Stimulated activated CD8-positive, alpha-beta memory T cell treated with anti-CD3 and anti-CD28 coated beads, Interleukin-7, amount 100 ng/mL, for 24 hours (primary cell): ENCODE measurements at regions not wholly inside any gene's neighbourhood (a gene's known extent, or its start where the extent isn't known, plus 50 kb on each side); places are given as distances from the start of the nearest gene placed in this dataset.
"Not testable (repeated sequence)": the region's sequence is repeated elsewhere in the genome, so short reads cannot be mapped to it uniquely, and the experiment has no call there.

Experiments
- DNase-seq: peaks from one replicate; pipeline ENCODE4 v3.0.0-alpha.2; 2020; ENCODE audit warnings: low read depth

- no peak for DNase-seq
These were observed 1284.3 kb upstream of the TMEM132C start for GRCh38 chr12:126982707-126983106.

DNA sequence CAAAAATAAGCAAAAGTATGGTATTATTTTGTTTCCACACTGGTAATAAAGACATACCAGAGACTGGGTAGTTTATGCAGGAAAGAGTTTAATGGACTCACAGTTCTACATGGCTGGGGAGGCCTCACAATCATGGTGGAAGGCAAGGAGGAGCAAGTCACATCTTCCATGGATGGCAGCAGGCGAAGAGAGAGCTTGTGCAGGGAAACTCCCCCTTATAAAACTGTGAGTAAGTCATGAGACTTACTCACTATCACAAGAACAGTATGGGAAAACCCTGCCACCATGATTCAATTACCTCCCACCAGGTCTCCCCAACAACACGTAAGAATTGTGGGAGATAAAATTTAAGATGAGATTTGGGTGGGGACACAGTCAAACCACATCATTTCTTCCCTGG lies 1283.2 kb upstream of the TMEM132C start:
- DNase-seq, result not testable (repeated sequence)

- DNase-seq, result not testable (repeated sequence)
These were observed 1281.3 kb upstream of the TMEM132C start for GRCh38 chr12:126985663-126986062.

GRCh38 chr12:126989532-126989931 lies 1277.4 kb upstream of the TMEM132C start:
- DNase-seq, result no peak

DNA sequence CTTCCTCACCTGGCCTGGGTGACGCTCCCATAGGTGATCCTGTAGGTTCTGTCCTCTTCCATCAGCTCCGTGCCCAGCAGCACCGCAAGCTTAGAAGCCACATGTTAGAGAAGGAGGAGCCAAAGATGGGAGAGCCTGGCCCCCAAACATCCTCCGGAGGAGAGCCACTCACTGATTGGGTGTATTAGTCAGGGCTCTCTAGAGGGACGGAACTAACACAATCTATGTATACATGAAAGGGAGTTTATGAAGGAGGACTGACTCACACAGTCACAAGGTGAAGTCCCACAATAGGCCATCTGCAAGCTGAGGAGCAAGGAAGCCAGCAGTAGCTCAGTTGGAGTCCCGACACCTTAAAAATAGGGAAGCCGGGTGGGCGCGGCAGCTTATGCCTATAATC lies 1273.1 kb upstream of the TMEM132C start:
- no peak for DNase-seq

DNA sequence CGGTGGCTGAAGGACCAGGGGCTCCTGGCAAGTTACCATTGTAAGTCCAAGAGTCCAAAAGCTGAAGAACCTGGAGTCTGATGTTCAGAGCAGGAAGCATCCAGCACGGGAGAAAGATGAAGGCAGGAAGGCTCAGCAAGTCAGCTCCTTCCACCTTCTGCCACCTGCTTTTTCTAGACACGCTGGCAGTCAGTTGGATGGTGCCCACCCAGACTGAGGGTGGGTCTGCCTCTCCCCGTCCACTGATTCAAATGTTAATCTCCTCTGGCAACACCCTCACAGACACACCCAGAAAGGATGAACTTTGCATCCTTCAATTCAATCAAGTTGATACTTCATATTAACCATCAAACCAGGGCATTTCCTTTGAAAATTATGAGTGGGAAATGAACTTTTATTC lies 1272.4 kb upstream of the TMEM132C start:
- no peak for DNase-seq

- DNase-seq, result no peak
These were observed 1268.9 kb upstream of the TMEM132C start for GRCh38 chr12:126998031-126998430.

DNA sequence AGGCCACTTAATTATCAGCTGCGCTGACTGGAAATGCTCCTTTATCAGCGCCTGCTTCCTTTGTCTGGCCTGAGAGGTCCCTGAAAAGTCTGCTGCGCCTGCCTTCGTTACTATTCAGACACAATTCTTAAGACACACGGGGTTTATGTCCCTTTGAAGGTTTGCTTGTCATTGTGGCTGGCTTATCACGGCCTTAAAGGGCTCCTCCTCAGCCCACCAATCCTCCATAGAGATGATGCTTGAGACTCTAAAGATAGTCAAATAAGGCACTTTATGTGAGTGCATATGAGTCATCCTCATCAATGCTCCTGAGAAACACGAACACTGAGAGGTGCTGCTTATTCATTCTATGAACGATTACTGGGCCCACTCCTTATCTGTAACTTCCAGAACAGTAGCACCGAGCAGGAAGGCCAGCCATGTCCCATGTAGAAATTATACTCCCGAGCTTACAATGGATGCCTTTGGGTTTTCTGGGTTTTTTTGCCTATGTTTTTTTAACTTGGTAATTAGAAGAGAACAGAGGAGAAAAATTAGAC lies 1268.2 kb upstream of the TMEM132C start:
- no peak for DNase-seq

- no peak for DNase-seq
These were observed 1267.6 kb upstream of the TMEM132C start for GRCh38 chr12:126999352-126999751.

- DNase-seq, result no peak
These were observed 1261.6 kb upstream of the TMEM132C start for GRCh38 chr12:127005406-127005805.

- DNase-seq, result no peak
These were observed 1260.0 kb upstream of the TMEM132C start for GRCh38 chr12:127006972-127007371.

GRCh38 chr12:127008755-127009403 lies 1258.1 kb upstream of the TMEM132C start:
- DNase-seq, result no peak

- no peak for DNase-seq
These were observed 1254.9 kb upstream of the TMEM132C start for GRCh38 chr12:127012109-127012508.

DNA sequence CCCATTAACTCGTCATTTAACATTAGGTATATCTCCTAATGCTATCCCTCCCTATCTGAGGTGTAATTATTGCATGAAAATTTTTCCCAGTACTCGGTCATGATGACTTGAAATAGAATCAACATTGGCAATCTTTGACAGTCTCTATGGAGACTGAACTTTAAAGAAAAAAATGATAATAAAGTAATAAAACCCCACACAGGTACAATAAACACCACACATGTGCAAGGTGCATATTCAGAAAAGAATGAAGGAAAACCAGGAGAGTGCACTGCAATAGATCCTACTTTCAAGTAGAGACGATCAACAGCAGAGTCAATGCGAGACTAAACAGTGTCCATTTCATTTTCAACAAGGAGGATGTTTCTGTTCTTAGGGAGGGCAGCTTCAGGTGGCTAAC lies 1253.8 kb upstream of the TMEM132C start:
- DNase-seq, result no peak

GRCh38 chr12:127014079-127014478 lies 1252.9 kb upstream of the TMEM132C start:
- DNase-seq, result no peak

- DNase-seq, result no peak
These were observed 1242.2 kb upstream of the TMEM132C start for GRCh38 chr12:127024791-127025190.

- DNase-seq, result no peak
These were observed 1241.4 kb upstream of the TMEM132C start for GRCh38 chr12:127025545-127025944.

DNA sequence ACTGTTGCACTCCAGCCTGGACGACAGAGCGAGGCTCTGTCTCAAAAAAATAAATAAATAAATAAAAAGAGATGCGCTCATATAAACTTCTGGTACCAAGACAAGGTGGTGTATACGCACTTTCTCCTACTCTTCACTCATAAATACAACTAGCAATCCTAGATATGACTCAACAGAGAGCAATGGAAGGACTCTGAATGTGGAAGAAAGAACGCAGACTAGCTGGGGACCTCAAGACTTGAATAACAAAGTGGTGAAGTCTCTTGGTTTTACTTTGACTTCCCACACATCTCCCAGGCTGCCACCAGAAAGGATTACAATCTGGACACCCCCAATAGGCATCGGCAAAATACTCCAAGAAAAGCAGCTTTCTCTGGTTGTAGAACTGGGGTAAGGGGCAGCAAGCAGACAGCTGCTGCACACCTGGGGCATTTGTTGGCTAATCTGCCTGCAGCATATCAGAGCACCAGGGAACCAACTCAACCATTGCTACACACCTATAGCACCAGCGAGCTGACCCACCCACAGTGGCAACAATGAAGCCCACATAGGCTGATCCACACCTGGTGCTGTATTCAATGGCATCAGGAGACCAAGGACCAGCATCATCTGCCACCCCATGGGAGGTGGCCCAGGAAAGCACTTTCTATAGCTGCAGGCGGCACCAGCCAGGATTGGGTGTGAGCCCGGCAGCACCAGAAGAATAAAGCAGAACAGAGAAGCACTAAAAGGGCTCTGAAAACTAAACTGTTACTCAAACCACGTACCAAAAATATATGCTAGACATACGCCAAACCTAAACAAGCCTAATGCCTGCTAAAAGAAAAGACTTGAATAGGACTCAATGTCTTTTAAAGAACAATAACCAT lies 1231.7 kb upstream of the TMEM132C start:
- no peak for DNase-seq

GRCh38 chr12:127038152-127038551 lies 1228.8 kb upstream of the TMEM132C start:
- no peak for DNase-seq

GRCh38 chr12:127038761-127039160 lies 1228.2 kb upstream of the TMEM132C start:
- DNase-seq, result no peak

DNA sequence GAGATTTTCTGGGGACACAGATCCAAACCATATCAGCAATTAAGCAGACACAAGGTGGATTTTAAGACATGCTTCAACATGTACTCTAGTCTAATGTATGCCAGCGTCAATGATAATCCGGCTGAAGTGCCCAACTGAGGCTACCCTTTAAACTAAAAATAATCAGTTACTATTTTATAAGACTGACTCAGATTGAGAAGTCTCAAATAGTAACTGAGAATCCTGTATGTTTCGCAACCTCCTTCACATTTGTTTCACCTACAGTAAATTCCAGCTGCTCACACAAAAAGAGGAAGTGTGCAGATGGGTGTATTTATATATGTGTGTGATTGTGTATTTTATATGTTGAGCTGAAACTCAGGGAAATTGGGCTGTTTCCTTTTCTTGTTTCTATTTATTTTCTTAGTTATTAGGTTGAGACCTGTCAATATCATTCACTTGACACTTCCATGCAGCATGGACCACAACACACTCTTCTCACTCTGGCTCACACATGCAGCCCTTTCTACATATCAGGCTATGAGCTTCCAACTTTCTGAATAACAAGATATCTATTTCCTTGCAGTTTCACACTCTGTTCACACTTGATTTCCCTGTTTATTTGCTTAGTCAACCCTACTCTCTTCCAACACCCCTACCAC lies 1224.9 kb upstream of the TMEM132C start:
- no peak for DNase-seq

DNA sequence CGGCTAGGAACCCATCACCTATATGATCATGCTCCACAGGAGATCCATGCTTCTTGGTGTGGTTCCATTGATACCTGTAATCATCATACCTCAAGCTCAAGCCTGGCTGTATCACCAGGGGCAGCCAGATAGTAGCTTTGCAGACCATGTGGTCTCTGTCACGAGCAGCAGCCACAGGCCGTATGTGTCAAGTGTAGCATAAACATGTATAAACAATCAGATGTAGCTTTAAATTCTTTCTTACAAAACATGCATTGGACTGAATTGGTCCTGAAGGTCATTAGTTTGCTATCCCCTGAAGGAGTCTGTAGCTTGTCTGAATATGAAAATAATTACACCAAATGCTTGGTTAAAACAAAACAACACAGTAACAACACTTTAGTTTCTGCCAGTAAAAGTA lies 1223.2 kb upstream of the TMEM132C start:
- no peak for DNase-seq

DNA sequence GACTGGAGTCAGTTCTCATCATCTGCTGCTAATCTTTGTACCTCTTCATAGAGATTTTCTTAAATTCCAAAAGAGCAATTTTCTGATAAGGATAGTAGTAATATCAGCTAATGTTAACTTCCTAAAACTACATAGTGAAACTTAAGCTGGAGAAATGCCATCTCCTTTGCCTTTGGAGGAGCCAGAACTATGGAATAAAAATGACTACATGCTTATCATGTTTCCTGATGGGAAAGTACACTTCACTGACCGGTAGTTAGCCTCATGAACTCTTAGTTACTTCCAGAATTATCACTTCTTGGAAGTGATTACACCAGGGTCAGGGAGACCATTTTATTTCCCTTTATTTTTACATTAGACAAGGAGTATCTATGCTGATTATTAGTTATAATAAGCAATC lies 1222.1 kb upstream of the TMEM132C start:
- no peak for DNase-seq
